Stimulated activated CD4-positive, alpha-beta T cell treated with anti-CD3 and anti-CD28 coated beads, Interleukin-15, amount 100 ng/mL, for 1 hour (primary cell): ENCODE measurements at regions not wholly inside any gene's neighbourhood (a gene's known extent, or its start where the extent isn't known, plus 50 kb on each side); places are given as distances from the start of the nearest gene placed in this dataset.

Experiments
- DNase-seq, 2 donors: peaks; one replicate each; pipeline ENCODE4 v3.0.0-alpha.2; 2020; ENCODE audit warnings: low read depth in 1 of 2, low spot score in 1 of 2

DNA sequence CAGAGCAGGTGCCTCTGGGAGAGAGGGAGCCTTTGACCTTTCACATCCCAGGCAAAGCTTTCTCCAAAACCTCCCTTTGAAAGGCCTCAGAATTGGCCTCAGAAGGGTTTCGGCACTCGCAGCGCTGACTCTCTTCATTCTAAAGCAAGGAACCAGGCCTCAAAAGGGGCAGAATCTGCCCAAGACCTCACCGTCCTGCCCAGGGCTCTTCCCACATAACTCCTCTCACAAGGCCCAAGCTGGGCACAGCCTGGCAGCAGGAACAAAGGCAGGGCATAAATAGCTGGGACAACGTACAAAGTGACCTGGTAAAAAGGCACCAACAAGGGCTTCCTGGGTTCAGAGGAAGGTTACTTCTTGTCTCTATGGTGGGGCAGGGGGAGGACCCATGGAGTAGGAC is 166.3 kb upstream of the FSTL4 start:
- no peak for DNase-seq

- no peak for DNase-seq
Measured at GRCh38 chr5:133777951-133778350, 165.6 kb upstream of the FSTL4 start.

DNA sequence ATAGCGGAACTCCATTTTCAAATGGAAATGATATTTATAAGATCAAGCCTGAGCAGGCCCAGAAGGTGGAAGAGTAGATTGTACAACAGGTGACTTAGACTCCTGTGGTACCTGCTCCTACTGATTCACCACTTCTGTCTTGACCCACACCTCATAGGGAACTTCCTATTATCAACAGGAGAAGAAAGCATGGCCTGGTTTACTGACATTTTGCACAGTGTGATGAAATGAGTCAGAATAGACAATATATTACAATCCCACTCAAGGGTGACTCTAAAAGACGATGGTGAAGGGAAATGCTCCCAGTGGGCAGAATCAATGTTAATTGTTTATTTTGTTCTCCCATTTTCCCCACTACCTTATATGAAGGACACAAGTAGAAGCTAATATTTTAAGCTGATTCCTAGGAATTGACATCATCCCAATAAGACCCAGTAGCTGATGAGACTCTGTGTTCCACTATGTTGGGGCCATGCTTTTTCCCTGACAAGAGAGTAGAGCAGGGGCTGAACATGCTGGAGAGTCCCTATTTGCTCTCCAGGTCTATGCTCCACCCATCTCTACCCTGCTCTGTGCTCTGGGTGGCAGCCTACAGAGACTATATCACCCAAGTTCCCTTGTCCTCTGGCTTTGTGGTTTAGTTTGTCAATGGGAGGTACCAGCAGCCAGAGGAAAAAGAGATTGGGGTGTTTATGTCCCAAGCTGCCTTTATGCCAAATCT is 163.4 kb upstream of the FSTL4 start:
- no peak for DNase-seq

- no peak for DNase-seq
Measured at GRCh38 chr5:133773247-133774202, 161.2 kb upstream of the FSTL4 start.

DNA sequence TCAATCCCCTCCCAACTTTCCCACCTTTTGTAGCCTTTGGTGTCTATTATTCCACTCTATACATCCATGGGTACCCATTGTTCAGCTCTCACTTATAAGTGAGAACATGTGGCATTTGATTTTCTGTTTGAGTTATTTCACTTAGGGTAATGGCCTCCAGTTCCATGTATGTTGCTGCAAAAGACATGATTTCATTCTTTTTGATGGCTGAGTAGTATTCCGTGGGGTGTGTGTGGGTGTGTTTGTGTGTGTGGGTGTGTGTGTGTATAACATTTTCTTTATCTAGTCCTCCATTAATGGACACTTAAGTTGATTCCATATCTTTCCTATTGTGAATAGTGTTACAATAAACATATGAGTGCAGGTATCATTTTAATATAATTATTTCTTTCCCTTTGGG is 157.5 kb upstream of the FSTL4 start:
- DNase-seq = no peak

- no peak for DNase-seq
Measured at GRCh38 chr5:133763744-133764143, 151.4 kb upstream of the FSTL4 start.

- no peak for DNase-seq
Measured at GRCh38 chr5:133761632-133762031, 149.3 kb upstream of the FSTL4 start.

DNA sequence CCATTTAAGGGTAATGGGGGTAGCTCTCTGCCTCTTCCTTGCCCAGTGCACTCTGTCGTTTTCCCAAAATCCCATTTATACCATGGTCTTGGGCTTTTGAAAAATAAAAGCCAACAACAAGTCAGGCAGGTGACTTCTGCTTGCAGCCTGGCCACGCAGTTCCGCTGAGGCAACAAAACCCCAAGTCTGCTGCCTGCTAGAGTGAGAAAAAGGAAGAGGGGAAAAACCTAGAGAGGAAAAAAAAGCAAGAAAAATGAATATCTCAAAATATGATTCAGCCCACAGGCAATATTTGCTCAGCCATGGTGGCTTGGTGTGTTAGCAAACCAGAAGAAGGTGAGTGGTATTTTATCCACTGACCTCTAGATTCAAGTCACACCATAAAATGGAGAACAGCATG is 148.2 kb upstream of the FSTL4 start:
- no peak for DNase-seq

GRCh38 chr5:133758641-133759040 is 146.3 kb upstream of the FSTL4 start:
- DNase-seq = no peak

DNA sequence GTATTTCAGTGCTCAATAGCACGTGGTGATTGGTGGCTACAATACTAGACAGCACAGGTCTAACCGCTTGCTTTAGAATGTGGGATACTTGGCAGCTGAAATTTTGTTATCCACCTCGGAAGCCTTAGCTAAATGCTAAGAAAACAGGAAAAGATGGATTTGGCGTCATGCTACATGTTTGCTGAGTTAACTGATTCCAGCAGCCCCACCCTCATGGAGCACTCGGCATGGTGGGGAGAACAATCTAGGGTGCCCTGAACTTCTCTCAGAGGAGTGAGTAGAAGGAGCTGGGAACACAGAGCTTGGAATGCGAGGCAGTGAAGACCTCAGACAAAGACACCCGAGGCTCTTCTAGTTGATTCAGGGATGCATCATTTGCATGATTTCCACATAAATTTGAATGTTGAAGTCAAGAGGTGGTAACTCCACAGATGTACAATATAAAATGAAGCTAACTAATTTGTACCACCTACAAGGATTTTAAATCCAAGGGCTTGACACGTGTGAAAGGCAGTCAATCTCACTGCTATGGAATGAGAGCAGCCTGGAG is 145.1 kb upstream of the FSTL4 start:
- DNase-seq = no peak

DNA sequence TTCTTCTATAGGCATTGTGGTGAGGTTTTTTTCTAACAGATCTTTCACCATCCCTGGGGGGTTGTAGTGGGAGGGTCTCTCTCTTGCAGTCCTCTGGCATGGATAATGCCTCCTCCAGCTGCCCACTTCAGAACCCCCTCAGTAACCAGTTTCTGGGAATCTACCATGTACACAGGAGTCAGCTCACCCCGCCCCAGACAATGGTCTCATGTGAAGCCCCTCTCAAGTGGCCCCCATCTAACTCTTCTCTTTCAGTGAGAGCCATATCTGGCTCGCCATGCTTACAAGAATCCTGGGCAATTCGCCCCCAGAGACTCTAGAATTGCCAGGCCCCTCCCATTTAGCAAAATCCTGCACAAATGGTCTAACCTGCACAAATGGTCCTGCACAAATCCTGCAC is 144.4 kb upstream of the FSTL4 start:
- DNase-seq = no peak

GRCh38 chr5:133756036-133756435 is 143.7 kb upstream of the FSTL4 start:
- no peak for DNase-seq

- DNase-seq = no peak
Measured at GRCh38 chr5:133754575-133755169, 142.3 kb upstream of the FSTL4 start.

DNA sequence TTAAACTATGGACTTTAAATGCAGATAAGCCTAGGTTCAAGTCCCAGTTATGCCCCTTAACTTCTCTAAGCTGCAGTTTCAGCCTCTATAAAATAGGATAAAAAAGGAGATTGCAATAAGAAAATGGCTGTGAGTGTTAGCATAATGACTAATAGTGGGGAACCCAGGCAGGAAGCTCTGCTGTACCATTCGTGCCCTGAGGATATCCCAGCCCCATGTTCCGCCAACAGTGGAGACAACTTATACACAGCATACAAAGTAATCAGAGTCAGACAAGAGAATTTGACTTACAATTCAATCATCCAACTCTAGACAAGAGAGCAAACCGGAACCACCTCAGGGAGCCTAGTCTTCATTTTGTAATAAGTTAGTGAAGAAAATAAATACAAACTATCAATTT is 141.5 kb upstream of the FSTL4 start:
- DNase-seq = no peak

GRCh38 chr5:133751846-133752245 is 139.5 kb upstream of the FSTL4 start:
- no peak for DNase-seq

GRCh38 chr5:133751421-133751820 is 139.1 kb upstream of the FSTL4 start:
- DNase-seq = no peak

GRCh38 chr5:133750856-133751255 is 138.5 kb upstream of the FSTL4 start:
- DNase-seq = no peak

DNA sequence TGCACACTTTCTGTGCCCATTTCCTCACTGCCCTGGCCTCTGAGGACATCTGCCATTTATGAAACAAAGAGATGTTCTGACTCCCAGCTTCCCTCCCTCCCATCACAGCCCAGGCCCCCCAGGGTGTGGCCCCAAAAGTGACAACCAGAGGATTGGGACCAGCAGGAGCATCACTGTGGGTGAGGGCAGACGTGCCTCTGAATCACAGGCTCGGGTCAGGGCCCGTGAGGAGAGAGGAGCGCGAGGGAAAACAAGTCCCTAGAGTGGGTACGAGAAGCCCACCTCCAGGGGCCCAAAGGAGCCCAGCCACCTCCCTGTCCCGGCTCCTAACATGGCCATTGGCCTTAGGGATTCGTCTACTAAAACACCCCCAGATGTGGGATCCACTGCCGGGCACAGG is 138.0 kb upstream of the FSTL4 start:
- DNase-seq = no peak

DNA sequence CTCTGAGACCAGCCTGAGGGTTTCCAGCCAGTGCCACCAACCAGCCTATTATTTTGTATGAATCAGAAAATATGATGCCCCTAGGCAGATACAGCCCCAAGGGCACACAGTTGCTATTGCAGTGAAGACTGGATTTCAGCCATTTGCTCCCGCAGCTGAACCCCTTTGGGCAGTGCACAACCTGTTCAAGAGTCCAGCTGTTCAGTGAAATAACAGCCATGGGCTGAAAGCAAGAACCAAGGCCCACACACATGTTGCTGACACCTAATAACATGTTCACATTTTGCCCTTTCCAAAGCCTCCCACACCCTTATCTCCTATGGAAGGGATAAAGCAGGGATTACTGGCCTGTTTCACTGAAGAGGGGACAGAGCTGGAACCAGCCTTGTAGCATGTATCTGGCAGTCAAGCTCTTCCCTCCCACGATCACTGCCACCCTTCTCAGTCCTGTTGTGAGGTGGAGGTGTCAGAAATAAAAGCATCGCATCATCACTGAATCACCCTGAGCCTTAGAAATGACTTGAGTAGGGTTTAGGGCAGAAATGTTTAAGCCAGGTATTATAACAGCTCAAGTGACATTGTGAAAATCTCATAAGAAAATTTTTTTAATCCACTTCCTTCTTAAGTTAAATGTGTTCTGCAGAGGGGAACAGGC is 137.1 kb upstream of the FSTL4 start:
- DNase-seq = no peak

DNA sequence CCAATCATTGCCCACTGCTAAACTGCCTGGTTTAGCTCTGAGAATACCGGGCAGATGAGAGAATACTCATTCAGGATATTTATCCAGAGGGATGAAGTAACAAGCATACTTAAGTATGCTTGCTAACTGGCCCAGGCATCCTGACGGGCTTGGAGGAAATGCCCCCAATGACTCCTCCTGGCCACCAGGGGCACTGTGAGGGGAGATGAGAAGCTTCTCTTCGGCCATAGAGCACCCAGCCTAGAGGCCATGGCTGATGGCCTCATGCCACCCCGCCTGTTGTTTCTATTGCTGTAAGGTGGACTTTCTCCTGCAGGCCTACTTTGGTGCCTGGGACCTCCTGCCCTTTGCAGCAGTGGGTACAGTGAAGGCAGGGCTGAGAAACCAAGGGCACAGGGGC is 134.5 kb upstream of the FSTL4 start:
- no peak for DNase-seq

GRCh38 chr5:133744960-133745308 is 132.6 kb upstream of the FSTL4 start:
- no peak for DNase-seq
